OCI-LY1 (cell line): ENCODE measurements at regions not wholly inside any gene's neighbourhood (a gene's known extent, or its start where the extent isn't known, plus 50 kb on each side); places are given as distances from the start of the nearest gene placed in this dataset.

Experiments
- EZH2 ChIP-seq: fragments of 200-600 bp; sonication (generic), shearing (Covaris generic); IDR thresholded peaks from 2 replicates; pipeline ENCODE4 v1.8.0; 2017; ENCODE audit warnings: borderline replicate concordance, mixed run types, mild to moderate bottlenecking, antibody characterized with exemption, low read length, moderate library complexity, mixed read lengths
- TF ChIP-seq, protein P1 (sequence below): fragments of 200-600 bp; sonication (generic), shearing (Covaris generic); IDR thresholded peaks from 2 replicates; pipeline ENCODE4 v1.5.1; 2017; ENCODE audit warnings: mild to moderate bottlenecking, antibody characterized with exemption, low read length, moderate library complexity, mixed read lengths

DNA sequence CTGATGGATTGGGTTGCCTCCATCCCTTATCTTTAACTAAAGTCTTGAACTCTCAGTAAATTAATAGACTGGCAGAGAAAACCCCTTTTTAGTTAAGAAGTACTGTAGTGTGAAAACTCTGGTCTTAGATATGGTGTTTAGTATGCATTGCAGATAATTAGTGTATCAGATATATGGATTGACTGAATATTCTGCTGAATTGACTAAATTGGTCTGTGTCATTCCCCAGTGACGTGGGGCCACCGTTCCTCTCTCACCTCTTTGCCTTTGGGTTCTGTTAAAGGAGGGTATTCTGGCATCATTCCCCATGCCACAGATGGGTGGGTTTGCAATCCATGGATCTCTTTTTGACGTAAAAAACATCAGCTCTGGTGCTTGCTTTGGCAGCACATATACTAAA, 67.1 kb upstream of the XPO1 start:
- TF ChIP-seq, protein P1, sequence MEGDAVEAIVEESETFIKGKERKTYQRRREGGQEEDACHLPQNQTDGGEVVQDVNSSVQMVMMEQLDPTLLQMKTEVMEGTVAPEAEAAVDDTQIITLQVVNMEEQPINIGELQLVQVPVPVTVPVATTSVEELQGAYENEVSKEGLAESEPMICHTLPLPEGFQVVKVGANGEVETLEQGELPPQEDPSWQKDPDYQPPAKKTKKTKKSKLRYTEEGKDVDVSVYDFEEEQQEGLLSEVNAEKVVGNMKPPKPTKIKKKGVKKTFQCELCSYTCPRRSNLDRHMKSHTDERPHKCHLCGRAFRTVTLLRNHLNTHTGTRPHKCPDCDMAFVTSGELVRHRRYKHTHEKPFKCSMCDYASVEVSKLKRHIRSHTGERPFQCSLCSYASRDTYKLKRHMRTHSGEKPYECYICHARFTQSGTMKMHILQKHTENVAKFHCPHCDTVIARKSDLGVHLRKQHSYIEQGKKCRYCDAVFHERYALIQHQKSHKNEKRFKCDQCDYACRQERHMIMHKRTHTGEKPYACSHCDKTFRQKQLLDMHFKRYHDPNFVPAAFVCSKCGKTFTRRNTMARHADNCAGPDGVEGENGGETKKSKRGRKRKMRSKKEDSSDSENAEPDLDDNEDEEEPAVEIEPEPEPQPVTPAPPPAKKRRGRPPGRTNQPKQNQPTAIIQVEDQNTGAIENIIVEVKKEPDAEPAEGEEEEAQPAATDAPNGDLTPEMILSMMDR: no peak
- no peak for TF ChIP-seq EZH2
